Panc1 (cell line): ENCODE measurements at regions not wholly inside any gene's neighbourhood (a gene's known extent, or its start where the extent isn't known, plus 50 kb on each side); places are given as distances from the start of the nearest gene placed in this dataset.

Source experiments
- CTCF ChIP-seq: fragments of 450-650 bp; IDR thresholded peaks from 2 replicates; pipeline ENCODE4 v1.5.1; 2017; ENCODE audit warnings: mild to moderate bottlenecking
- REST ChIP-seq, 2 experiments: IDR thresholded peaks; 2 replicates each; pipeline ENCODE4 v1.6.1; 2011 to 2012; ENCODE audit warnings: low read depth in 2 of 2, control low read depth in 1 of 2, low read length in 1 of 2, mild to moderate bottlenecking in 1 of 2, moderate library complexity in 1 of 2; ENCODE audit not compliant: insufficient read depth in 1 of 2
- SIN3A ChIP-seq: IDR thresholded peaks from 2 replicates; pipeline ENCODE4 v1.6.1; 2012; ENCODE audit warnings: low read depth, mild to moderate bottlenecking, low read length, moderate library complexity, borderline replicate concordance; ENCODE audit not compliant: insufficient read depth
- TCF7L2 ChIP-seq: IDR thresholded peaks from 2 replicates; pipeline ENCODE4 v1.6.1; 2011; ENCODE audit warnings: mild to moderate bottlenecking, low read depth, low read length, inconsistent platforms

GRCh38 chr20:10131732-10132345, 86.8 kb upstream of the SNAP25 start:
- TF ChIP-seq CTCF: no peak
- TF ChIP-seq REST (IDR thresholded peaks at IDR 0.05; ENCODE audit: insufficient read depth in 1 of 2, low read depth in 2 of 2, low read length in 1 of 2): no peak
- no peak for TF ChIP-seq SIN3A
- TF ChIP-seq TCF7L2: no peak
